ENCODE measurements at regions not wholly inside any gene's neighbourhood (a gene's known extent, or its start where the extent isn't known, plus 50 kb on each side); places are given as distances from the start of the nearest gene placed in this dataset.

GRCh38 chrX:17990532-17990931 is 129.4 kb upstream of the RAI2 start:
- DNase-seq (ENCODE audit: extremely low spot score) = no peak
- ChIA-PET POLR2A (no interaction called here), CTCF (no interaction called here)
- TF ChIP-seq, protein P1, sequence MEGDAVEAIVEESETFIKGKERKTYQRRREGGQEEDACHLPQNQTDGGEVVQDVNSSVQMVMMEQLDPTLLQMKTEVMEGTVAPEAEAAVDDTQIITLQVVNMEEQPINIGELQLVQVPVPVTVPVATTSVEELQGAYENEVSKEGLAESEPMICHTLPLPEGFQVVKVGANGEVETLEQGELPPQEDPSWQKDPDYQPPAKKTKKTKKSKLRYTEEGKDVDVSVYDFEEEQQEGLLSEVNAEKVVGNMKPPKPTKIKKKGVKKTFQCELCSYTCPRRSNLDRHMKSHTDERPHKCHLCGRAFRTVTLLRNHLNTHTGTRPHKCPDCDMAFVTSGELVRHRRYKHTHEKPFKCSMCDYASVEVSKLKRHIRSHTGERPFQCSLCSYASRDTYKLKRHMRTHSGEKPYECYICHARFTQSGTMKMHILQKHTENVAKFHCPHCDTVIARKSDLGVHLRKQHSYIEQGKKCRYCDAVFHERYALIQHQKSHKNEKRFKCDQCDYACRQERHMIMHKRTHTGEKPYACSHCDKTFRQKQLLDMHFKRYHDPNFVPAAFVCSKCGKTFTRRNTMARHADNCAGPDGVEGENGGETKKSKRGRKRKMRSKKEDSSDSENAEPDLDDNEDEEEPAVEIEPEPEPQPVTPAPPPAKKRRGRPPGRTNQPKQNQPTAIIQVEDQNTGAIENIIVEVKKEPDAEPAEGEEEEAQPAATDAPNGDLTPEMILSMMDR (IDR thresholded peaks at IDR 0.05; ENCODE audit: control extremely low read depth, extremely low read depth, low read depth, missing control alignments) = no peak

- CTCF ChIA-PET = no interaction called here
- DNase-seq (ENCODE audit: extremely low spot score) = no peak
- TF ChIP-seq, protein P1 (IDR thresholded peaks at IDR 0.05; ENCODE audit: control extremely low read depth, extremely low read depth, low read depth, missing control alignments) = no peak
- POLR2A ChIA-PET = no interaction called here
Measured at GRCh38 chrX:17987783-17988182, 126.7 kb upstream of the RAI2 start.

DNA sequence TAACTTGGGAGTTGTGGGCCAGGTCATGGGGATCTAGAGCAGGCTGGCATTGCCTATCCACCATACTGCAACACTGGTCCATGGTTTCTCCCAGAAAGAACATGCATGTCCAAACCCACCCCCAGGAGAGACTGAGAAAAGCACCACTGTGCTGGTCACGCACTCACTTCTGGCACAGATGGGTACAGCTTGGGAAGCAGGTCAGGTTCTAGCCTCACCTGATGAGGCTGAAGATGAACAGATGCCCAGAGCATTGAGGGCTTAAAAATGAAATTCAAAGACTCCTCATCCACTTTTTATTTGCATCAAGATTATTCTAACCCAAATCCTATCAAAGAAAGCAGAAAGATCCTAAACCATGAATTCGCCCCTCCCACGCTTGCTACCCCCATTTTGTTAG is 125.9 kb upstream of the RAI2 start:
- POLR2A ChIA-PET = no interaction called here
- TF ChIP-seq, protein P1 (IDR thresholded peaks at IDR 0.05; ENCODE audit: control extremely low read depth, extremely low read depth, low read depth, missing control alignments) = no peak
- no peak for DNase-seq (ENCODE audit: extremely low spot score)
- CTCF ChIA-PET = interaction anchor here (1.2 to 1.3 kb wide), 2 partner anchors 9 to 13 kb away, joined by 3 to 4 read pairs; no protein-coding TSS in a partner anchor

DNA sequence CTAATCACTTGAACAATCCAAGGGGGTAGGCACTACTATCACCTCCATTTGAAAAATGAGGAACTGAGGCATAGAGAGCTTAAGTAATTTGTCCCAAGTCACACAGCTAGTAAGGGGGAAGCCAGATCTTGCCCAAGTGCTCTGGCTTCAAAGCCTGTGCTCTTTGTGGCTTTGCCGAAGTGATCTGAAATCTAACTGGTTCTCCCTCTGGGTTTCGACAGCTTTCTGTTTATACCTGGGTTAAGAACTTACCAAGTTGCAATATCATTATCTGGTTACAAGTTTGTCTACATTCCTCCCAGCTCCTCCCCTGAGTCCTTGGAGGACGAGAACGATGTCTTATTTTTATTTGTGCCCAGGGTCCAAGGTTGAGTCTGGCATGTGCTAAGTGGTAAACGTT is 125.3 kb upstream of the RAI2 start:
- DNase-seq (ENCODE audit: extremely low spot score) = no peak

DNA sequence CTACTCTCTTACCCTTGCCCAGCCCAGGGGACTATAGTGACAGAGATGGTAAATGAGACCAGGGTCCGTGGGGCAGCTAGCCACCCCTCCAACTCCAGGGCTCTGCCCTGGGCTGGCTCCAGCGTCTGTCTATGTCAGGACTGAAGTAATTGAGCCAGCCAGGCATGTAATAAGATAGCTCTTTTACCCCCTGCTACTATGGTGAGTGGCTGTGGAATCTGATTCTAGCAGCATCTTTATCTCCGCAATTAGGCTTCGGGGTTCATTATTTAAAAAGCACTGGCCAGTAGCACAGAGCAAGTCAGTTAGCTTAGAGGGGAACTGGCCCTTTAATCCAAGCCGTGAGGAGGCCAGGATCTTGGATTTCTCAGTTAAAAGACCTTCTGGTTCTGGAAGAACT is 123.3 kb upstream of the RAI2 start:
- TF ChIP-seq, protein P1 (IDR thresholded peaks at IDR 0.05; ENCODE audit: control extremely low read depth, extremely low read depth, low read depth, missing control alignments) = no peak
- POLR2A ChIA-PET = no interaction called here
- DNase-seq (ENCODE audit: extremely low spot score) = no peak
- CTCF ChIA-PET = no interaction called here

More for the DNA sequence above, 125.3 kb upstream of the RAI2 start:
- CTCF ChIA-PET = interaction anchor here (1.2 to 1.3 kb wide), 2 partner anchors 9 to 12 kb away, joined by 3 to 4 read pairs; no protein-coding TSS in a partner anchor
- POLR2A ChIA-PET = no interaction called here
- TF ChIP-seq, protein P1 (IDR thresholded peaks at IDR 0.05; ENCODE audit: control extremely low read depth, extremely low read depth, low read depth, missing control alignments) = no peak

DNA sequence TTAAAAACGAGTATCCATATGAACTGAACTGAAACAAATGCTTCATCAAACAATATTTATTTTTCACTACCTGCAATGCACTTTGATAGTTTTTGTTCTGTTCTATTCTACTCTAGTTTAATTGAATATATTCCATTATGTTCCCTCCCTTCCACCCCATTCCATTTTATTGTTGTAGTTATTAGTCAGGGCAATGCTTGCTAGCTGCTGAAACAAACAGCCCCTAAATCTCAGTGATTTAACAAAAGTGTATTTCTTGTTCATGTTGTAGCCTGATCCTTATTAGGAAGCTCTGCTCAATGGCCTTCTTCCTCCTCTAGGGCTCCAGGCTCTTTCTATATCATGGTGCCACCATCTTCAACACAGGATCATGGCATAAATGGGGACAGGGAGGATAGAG is 122.3 kb upstream of the RAI2 start:
- ChIA-PET CTCF (no interaction called here), POLR2A (no interaction called here)
- TF ChIP-seq, protein P1 (IDR thresholded peaks at IDR 0.05; ENCODE audit: control extremely low read depth, extremely low read depth, low read depth, missing control alignments) = no peak
- DNase-seq (ENCODE audit: extremely low spot score) = no peak

- ChIA-PET POLR2A (no interaction called here), CTCF (no interaction called here)
- TF ChIP-seq, protein P1 (IDR thresholded peaks at IDR 0.05; ENCODE audit: control extremely low read depth, extremely low read depth, low read depth, missing control alignments) = no peak
- DNase-seq (ENCODE audit: extremely low spot score) = no peak
Measured at GRCh38 chrX:17977696-17978095, 116.6 kb upstream of the RAI2 start.
